Nephron progenitor cell (in vitro differentiated cells): ENCODE measurements at regions not wholly inside any gene's neighbourhood (a gene's known extent, or its start where the extent isn't known, plus 50 kb on each side); places are given as distances from the start of the nearest gene placed in this dataset.

Experiments
- DNase-seq: peaks from one replicate; pipeline ENCODE4 v3.0.0; 2021
- H3K27ac Mint-ChIP-seq: 2 replicates; pipeline ENCODE4 v1.8.0; 2021; ENCODE audit warnings: mild to moderate bottlenecking, moderate library complexity, mixed read lengths
- H3K27me3 Mint-ChIP-seq: 2 replicates; pipeline ENCODE4 v1.8.0; 2021; ENCODE audit warnings: mild to moderate bottlenecking, low read depth, mixed read lengths; ENCODE audit not compliant: poor library complexity
- H3K36me3 Mint-ChIP-seq: 2 replicates; pipeline ENCODE4 v1.8.0; 2021; ENCODE audit warnings: low read depth, mixed read lengths
- H3K4me1 Mint-ChIP-seq: 2 replicates; pipeline ENCODE4 v1.8.0; 2021; ENCODE audit warnings: mixed read lengths
- H3K4me3 Mint-ChIP-seq: 2 replicates; pipeline ENCODE4 v1.8.0; 2021; ENCODE audit warnings: mild to moderate bottlenecking, moderate library complexity, mixed read lengths
- H3K9me3 Mint-ChIP-seq: 2 replicates; pipeline ENCODE4 v1.8.0; 2021; ENCODE audit warnings: mild to moderate bottlenecking, moderate library complexity, mixed read lengths
- CTCF ChIP-seq: fragments of 200-600 bp; sonication (generic); IDR thresholded peaks from 2 replicates; pipeline ENCODE4 v1.5.0; 2021; ENCODE audit warnings: antibody characterized with exemption

DNA sequence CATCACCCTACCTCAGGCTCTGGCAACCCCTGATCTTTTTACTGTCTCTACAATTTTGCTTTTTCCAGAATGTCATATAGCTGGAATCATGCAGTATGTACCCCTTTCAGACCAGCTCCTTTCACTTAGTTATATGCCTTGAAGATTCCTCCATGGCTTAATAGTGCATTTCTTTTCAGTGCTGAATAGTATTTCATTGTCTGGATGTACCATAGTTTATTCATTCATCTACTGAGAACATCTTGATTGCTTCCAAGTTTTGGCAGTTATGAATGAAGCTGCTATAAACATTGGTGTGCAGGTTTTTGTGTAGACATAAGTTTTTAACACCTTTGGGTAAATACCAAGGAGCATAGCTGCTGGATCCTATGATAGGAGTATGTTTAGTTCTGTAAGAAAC, 50.8 kb upstream of the ANP32A start:
- Mint-ChIP-seq H3K36me3 (no peaks in the 10 kb centered on the region), H3K27me3 (peaks cover 15% of the 10 kb centered on the region), H3K4me3 (no peak overlapping the region), H3K4me1 (peaks cover 6% of the 10 kb centered on the region), H3K9me3 (no peaks in the 10 kb centered on the region), H3K27ac (no peak overlapping the region)
- TF ChIP-seq CTCF = no peak
- DNase-seq = no peak

DNA sequence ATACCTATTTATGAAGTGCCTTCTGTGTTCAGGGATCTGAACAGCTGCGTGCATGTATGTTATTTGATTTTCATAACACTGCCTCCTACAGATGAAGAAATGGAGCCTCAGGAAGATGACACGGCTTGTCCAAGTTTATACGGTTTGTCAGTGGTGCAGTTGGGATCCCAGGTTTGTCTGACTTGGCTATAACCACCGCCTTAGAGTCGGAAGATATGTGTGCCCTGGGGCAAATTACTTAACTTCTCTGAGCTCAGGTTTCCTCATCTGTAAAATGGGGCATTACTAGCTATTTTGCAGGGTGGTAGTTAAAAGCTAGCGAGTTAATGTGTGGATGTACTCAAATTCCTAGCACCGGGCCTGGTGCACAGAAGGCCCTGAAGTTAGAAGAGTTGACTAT, 54.1 kb upstream of the ANP32A start:
- peak overlapping the region; percentile 85 for H3K4me3 Mint-ChIP-seq
- H3K4me1 Mint-ChIP-seq = peaks cover 6% of the 10 kb centered on the region
- peaks cover 18% of the 10 kb centered on the region for H3K27me3 Mint-ChIP-seq
- no peaks in the 10 kb centered on the region for H3K36me3 Mint-ChIP-seq
- H3K9me3 Mint-ChIP-seq = no peaks in the 10 kb centered on the region
- H3K27ac Mint-ChIP-seq = no peak overlapping the region
- no peak for DNase-seq
- no peak for TF ChIP-seq CTCF

DNA sequence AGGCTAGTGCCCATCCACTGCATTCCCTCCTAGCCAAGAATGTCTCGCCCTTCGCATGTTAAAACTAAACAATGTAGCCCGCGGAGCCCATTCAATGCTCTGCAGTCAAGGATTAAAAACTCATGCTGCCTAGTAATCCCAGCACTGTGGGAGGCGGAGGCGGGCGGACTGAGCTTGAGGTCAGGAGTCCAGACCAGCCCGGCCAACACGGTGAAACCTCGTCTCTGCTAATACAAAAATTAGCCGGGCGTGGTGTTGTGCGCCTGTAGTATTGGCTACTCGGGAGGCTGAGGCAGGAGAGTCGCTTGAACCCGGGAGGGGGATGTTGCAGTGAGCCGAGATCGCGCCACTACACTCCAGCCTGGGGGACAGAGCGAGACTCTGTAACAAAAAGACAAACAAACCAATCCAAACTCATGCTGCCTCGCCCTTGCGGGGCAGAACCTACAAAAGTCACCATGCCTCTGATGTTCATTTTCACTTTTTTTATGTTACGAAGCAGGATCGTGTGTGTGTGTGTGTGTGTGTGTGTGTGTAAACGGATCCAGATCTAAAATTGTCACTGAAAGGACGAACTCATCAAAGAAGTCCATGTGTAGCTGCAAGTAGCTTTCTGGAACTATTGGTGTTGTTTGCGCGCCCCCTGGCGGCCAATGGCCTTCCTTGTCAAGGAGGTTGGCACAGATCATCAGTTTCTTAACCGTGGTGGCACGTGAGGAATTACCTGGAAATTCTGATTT, 54.8 kb upstream of the SPESP1 start:
- no peaks in the 10 kb centered on the region for H3K36me3 Mint-ChIP-seq
- H3K4me3 Mint-ChIP-seq = peak overlapping the region; percentile 85
- H3K9me3 Mint-ChIP-seq = no peaks in the 10 kb centered on the region
- peak; percentile 97 for DNase-seq
- peaks cover 18% of the 10 kb centered on the region for H3K27me3 Mint-ChIP-seq
- peak; percentile 75 for TF ChIP-seq CTCF
- H3K4me1 Mint-ChIP-seq = peaks cover under 1% of the 10 kb centered on the region
- H3K27ac Mint-ChIP-seq = no peak overlapping the region

DNA sequence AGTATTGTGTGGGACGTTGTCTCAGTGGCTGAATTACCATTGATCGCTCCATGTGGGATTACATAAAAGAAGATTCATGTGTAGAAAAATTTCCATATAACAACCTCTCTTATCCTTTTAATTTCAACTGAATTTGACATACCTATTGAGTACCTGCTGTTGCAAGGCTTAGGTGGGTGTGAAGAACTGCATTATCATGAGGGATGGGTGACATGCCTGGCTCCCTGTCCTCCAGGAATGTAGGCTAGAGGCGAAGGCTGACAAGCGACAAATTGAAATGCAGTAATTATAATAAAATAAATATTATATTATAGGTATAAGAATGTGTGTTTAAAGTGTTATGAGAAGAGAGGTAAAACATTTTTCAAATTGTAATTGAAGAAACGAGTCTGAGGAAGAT, 52.7 kb upstream of the SPESP1 start:
- peaks cover 18% of the 10 kb centered on the region for H3K27me3 Mint-ChIP-seq
- no peaks in the 10 kb centered on the region for H3K9me3 Mint-ChIP-seq
- no peak for DNase-seq
- no peak overlapping the region for H3K27ac Mint-ChIP-seq
- no peaks in the 10 kb centered on the region for H3K4me1 Mint-ChIP-seq
- no peak overlapping the region for H3K4me3 Mint-ChIP-seq
- no peaks in the 10 kb centered on the region for H3K36me3 Mint-ChIP-seq
- no peak for TF ChIP-seq CTCF

DNA sequence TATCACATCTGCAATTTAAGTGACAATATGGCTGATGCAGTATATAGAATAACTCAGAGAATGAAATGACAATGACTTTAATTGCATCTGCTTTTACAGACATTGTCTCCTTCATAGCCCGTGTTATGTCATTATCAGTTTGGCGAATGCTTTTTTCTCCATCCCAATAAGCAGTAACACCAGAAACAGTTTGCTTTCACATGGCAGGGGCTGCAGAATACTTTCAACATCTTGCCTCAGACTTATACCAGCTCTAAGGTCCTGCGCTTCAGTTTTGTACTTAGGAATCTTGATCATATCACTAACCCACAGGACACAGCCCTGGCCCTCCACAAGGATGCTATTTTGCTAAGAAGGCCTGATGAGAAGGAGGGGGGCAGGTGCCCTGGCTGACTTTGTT, 49.9 kb upstream of the SPESP1 start:
- H3K27me3 Mint-ChIP-seq = peaks cover 3% of the 10 kb centered on the region
- no peak overlapping the region for H3K27ac Mint-ChIP-seq
- no peaks in the 10 kb centered on the region for H3K4me1 Mint-ChIP-seq
- no peak for TF ChIP-seq CTCF
- no peak for DNase-seq
- no peaks in the 10 kb centered on the region for H3K36me3 Mint-ChIP-seq
- no peaks in the 10 kb centered on the region for H3K9me3 Mint-ChIP-seq
- H3K4me3 Mint-ChIP-seq = no peak overlapping the region
